Left lung (tissue), 4 donors: ENCODE measurements at regions not wholly inside any gene's neighbourhood (a gene's known extent, or its start where the extent isn't known, plus 50 kb on each side); places are given as distances from the start of the nearest gene placed in this dataset.

ENCODE experiments used
- ATAC-seq: fragments of 200-7000 bp; cut with Tn5 transposase; one replicate; pipeline ENCODE4 v1.9.1; 2020; ENCODE audit warnings: moderate library complexity
- DNase-seq, 4 donors: peaks; one replicate each; pipeline ENCODE4 v3.0.0-alpha.2; 2013 to 2020
- H3K27ac ChIP-seq, 2 donors: fragments of 200-600 bp; sonication (generic) in 1 of 2; one replicate each; pipeline versions ENCODE4 v1.5.0 to v1.8.0; 2020 to 2021
- H3K27me3 ChIP-seq, 2 donors: fragments of 200-600 bp; sonication (generic) in 1 of 2; one replicate each; pipeline versions ENCODE4 v1.5.0 to v1.8.0; 2020 to 2021
- H3K36me3 ChIP-seq, 2 donors: fragments of 200-600 bp; sonication (generic) in 1 of 2; one replicate each; pipeline versions ENCODE4 v1.5.0 to v1.8.0; 2020 to 2021
- H3K4me1 ChIP-seq, 2 donors: fragments of 200-600 bp; one replicate each; pipeline ENCODE4 v1.8.0; 2021
- H3K4me3 ChIP-seq, 2 donors: fragments of 200-600 bp; sonication (generic) in 1 of 2; one replicate each; pipeline versions ENCODE4 v1.5.0 to v1.8.0; 2020 to 2021; ENCODE audit warnings: mild to moderate bottlenecking in 1 of 2
- H3K9me3 ChIP-seq, 2 donors: fragments of 200-600 bp; sonication (generic) in 1 of 2; one replicate each; pipeline versions ENCODE4 v1.5.0 to v1.8.0; 2020 to 2021
- CTCF ChIP-seq, 2 donors: fragments of 200-600 bp; sonication (generic) in 1 of 2; IDR thresholded peaks; one replicate each; pipeline versions ENCODE4 v1.5.0 to v1.8.0; 2021; ENCODE audit warnings: antibody characterized with exemption in 2 of 2
- intact Hi-C, 2 donors: fragments of 100-400 bp; cut with DNase I; formaldehyde crosslinking; loops; one replicate each; pipeline versions ENCODE4 v1.11.2 to v1.14.2; 2022
- donor health status: DM: no; HTN: yes; CAD: no.
- donor health status: DM: no; HTN: no; CAD: no.

DNA sequence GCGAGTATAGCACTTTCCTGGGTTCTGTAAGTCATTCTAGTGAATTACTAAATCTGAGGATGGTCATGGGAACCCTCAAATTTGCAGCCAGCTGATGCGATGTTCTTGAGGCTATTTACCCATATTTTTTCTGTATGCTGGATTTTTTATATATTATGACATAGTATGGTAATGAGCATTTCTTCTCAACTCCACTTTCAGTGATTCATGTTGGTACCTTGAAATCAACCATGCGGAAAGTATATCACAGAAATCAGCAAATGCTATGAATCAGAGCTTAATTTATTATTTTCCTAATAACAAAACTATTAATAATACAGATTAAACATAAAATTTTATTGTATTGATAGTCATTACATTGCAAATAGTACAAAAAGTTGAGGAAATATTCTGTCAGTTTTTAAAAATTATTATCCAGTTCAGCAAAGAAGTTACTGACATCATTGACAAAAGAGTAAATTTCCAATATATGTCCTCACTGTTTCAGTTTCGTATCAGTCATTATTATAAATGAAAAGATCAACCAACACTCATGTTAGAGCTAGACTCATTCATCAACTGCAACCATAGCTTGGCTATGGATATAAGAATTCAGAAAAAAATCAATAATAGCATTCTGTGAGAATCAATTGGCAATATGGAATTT is 164.3 kb upstream of the SETMAR start:
- Histone ChIP-seq H3K4me3 (no peak overlapping the region), H3K4me1 (no peaks in the 10 kb centered on the region), H3K27ac (no peak overlapping the region), H3K36me3 (no peaks in the 10 kb centered on the region), H3K9me3 (no peaks in the 10 kb centered on the region), H3K27me3 (no peaks in the 10 kb centered on the region)
- ATAC-seq: no peak
- TF ChIP-seq CTCF (IDR thresholded peaks at IDR 0.05): no peak
- no peak for DNase-seq
- intact Hi-C loops: no loop called here

DNA sequence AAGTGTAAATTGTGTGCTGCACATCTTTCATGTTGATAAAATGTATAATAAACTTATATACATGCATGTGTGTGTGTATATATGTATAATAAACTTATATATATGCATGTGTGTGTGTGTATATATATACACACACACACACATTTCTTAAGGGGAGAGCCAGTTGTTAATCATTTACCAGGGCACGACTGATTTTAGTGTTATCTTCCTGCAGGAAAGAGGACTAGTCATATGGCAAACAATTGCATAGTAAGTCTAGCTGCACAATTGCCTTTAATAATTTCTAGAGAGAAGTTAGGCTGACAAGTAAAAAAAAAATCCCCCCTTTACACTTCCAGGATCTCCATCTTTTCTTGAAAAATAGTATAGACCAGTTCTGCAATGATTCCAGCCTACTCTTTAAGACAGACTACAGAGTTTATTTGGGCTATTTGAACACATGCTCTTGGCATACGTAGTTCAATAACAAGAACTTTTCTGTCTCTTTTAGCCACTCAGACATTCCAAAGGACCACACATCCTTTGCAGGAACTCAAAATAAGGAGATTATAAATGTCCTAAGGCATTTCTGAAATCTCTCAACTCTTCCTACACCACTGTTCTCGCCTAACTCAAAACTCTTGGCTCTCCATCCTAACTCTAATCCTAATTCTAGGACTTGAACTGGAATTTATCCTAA is 163.6 kb upstream of the SETMAR start:
- Histone ChIP-seq H3K4me1 (no peaks in the 10 kb centered on the region), H3K36me3 (no peaks in the 10 kb centered on the region), H3K27me3 (no peaks in the 10 kb centered on the region), H3K9me3 (no peaks in the 10 kb centered on the region), H3K4me3 (no peak overlapping the region), H3K27ac (no peak overlapping the region)
- no peak for DNase-seq
- intact Hi-C loops: no loop called here
- no peak for ATAC-seq
- no peak for TF ChIP-seq CTCF (IDR thresholded peaks at IDR 0.05)

- intact Hi-C loops: no loop called here
- H3K4me1 ChIP-seq: no peaks in the 10 kb centered on the region
- no peak for ATAC-seq
- H3K27me3 ChIP-seq: no peaks in the 10 kb centered on the region
- no peak for TF ChIP-seq CTCF (IDR thresholded peaks at IDR 0.05)
- no peak overlapping the region for H3K27ac ChIP-seq
- H3K4me3 ChIP-seq: no peak overlapping the region
- no peak for DNase-seq
- no peaks in the 10 kb centered on the region for H3K9me3 ChIP-seq
- no peaks in the 10 kb centered on the region for H3K36me3 ChIP-seq
Measured at GRCh38 chr3:4140921-4141320, 162.2 kb upstream of the SETMAR start.

- DNase-seq: no peak
- Histone ChIP-seq H3K4me1 (no peaks in the 10 kb centered on the region), H3K36me3 (no peaks in the 10 kb centered on the region), H3K27me3 (no peaks in the 10 kb centered on the region), H3K27ac (no peak overlapping the region), H3K4me3 (no peak overlapping the region), H3K9me3 (no peaks in the 10 kb centered on the region)
- TF ChIP-seq CTCF (IDR thresholded peaks at IDR 0.05): no peak
- intact Hi-C loops: no loop called here
- no peak for ATAC-seq
Measured at GRCh38 chr3:4147556-4148118, 155.5 kb upstream of the SETMAR start.

- no peak overlapping the region for H3K4me3 ChIP-seq
- H3K27ac ChIP-seq: no peak overlapping the region
- intact Hi-C loops: no loop called here
Measured at GRCh38 chr3:4149296-4149695, 153.9 kb upstream of the SETMAR start.

More at GRCh38 chr3:4149296-4149695, 153.9 kb upstream of the SETMAR start:
- H3K36me3 ChIP-seq: no peaks in the 10 kb centered on the region
- DNase-seq: no peak
- no peaks in the 10 kb centered on the region for H3K4me1 ChIP-seq
- no peak for TF ChIP-seq CTCF (IDR thresholded peaks at IDR 0.05)
- ATAC-seq: no peak
- no peaks in the 10 kb centered on the region for H3K27me3 ChIP-seq
- H3K9me3 ChIP-seq: no peaks in the 10 kb centered on the region
